K562 (cell line): ENCODE measurements at regions not wholly inside any gene's neighbourhood (a gene's known extent, or its start where the extent isn't known, plus 50 kb on each side); places are given as distances from the start of the nearest gene placed in this dataset.

Experiments used
- ATF7 ChIP-seq: fragments of 450-650 bp; IDR thresholded peaks from 2 replicates; pipeline ENCODE4 v1.7.1; 2014; ENCODE audit warnings: mild to moderate bottlenecking, moderate library complexity
- FOXJ2 ChIP-seq: fragments of 200-800 bp; sonication (Bioruptor generic); IDR thresholded peaks from 2 replicates; pipeline ENCODE4 v1.6.1; 2016; ENCODE audit warnings: missing genetic modification characterization, missing compliant biosample characterization
- HES1 ChIP-seq: fragments of 450-650 bp; IDR thresholded peaks from 2 replicates; pipeline ENCODE4 v1.6.1; 2016; ENCODE audit warnings: low read depth, mild to moderate bottlenecking, moderate library complexity
- PML ChIP-seq: IDR thresholded peaks from 2 replicates; pipeline ENCODE4 v1.6.1; 2012; ENCODE audit warnings: low read length, inconsistent platforms
- RCOR1 ChIP-seq, 2 experiments: IDR thresholded peaks; 2 replicates each; pipeline ENCODE4 v1.6.1; 2012; ENCODE audit warnings: low read depth in 2 of 2, low read length in 2 of 2, borderline replicate concordance in 1 of 2, improper control_type of control experiment in 1 of 2
- REST ChIP-seq, 2 experiments: fragments of 450-650 bp; formaldehyde crosslinking in 1 of 2; IDR thresholded peaks; 2 replicates each; pipeline versions ENCODE4 v1.4.0 to v1.6.1; 2014 to 2020; ENCODE audit warnings: mild to moderate bottlenecking in 2 of 2, borderline replicate concordance in 1 of 2, low read depth in 1 of 2
- SOX6 ChIP-seq: fragments of 450-650 bp; IDR thresholded peaks from 2 replicates; pipeline ENCODE4 v1.6.1; 2014; ENCODE audit warnings: mild to moderate bottlenecking
- ZEB2 ChIP-seq: fragments of 450-650 bp; IDR thresholded peaks from 2 replicates; pipeline ENCODE4 v1.6.1; 2016

- TF ChIP-seq REST (IDR thresholded peaks at IDR 0.05; ENCODE audit: borderline replicate concordance), result no peak; the same call in 1 of the 2 replicates
- no peak for TF ChIP-seq REST (CRISPR knock-in tag; IDR thresholded peaks at IDR 0.05; ENCODE audit: low read depth)
- TF ChIP-seq ZEB2, result peak; percentile 67
- peak in 1 of 2 experiments; percentile 67; a peak in 1 of 4 replicates for TF ChIP-seq RCOR1 (IDR thresholded peaks at IDR 0.05; ENCODE audit: borderline replicate concordance in 1 of 2, low read depth in 2 of 2, low read length in 2 of 2)
- TF ChIP-seq SOX6, result peak; percentile 65; the same call in 1 of the 2 replicates
- TF ChIP-seq PML, result peak; percentile 65; the same call in 1 of the 2 replicates
- TF ChIP-seq FOXJ2 (tag), result peak; percentile 32; the same call in 1 of the 2 replicates
- peak; percentile 83 for TF ChIP-seq ATF7
- TF ChIP-seq HES1, result peak; percentile 48; the same call in 1 of the 2 replicates
Measured at GRCh38 chr3:178320456-178321351, 215.5 kb upstream of the KCNMB2 start (continued).
